ENCODE measurements at regions not wholly inside any gene's neighbourhood (a gene's known extent, or its start where the extent isn't known, plus 50 kb on each side); places are given as distances from the start of the nearest gene placed in this dataset.
A peak's percentile ranks its signal among the peaks of the same experiment; 100 is the strongest.

GRCh38 chrX:35006361-35006760, 63.8 kb downstream of the FAM47B start (continued):
- no peak for TF ChIP-seq AHDC1 (CRISPR knock-in tag; IDR thresholded peaks at IDR 0.05; ENCODE audit: borderline replicate concordance)
- no peak for TF ChIP-seq ZNF616 (CRISPR knock-in tag; IDR thresholded peaks at IDR 0.05; ENCODE audit: low read depth)
- no peak for TF ChIP-seq ZFP1 (CRISPR knock-in tag; IDR thresholded peaks at IDR 0.05)

- no peak for TF ChIP-seq HDAC1 (CRISPR knock-in tag; IDR thresholded peaks at IDR 0.05)
- TF ChIP-seq MAFK (conservative IDR thresholded peaks at IDR 0.05 in 1 of 2, IDR thresholded peaks at IDR 0.05 in 1 of 2; ENCODE audit: low read length in 2 of 2), result peak; percentile 38 to 84; a peak in 3 of 4 replicates
- TF ChIP-seq HBP1 (CRISPR knock-in tag; IDR thresholded peaks at IDR 0.05; ENCODE audit: low read depth), result no peak
- no peak for TF ChIP-seq MED1 (CRISPR knock-in tag; IDR thresholded peaks at IDR 0.05)
- no peak for TF ChIP-seq ZNF619 (CRISPR knock-in tag; IDR thresholded peaks at IDR 0.05)
- no peak for TF ChIP-seq SALL2 (CRISPR knock-in tag; IDR thresholded peaks at IDR 0.05)
- TF ChIP-seq NFYB (CRISPR knock-in tag; IDR thresholded peaks at IDR 0.05), result no peak
- TF ChIP-seq TBX2 (CRISPR knock-in tag; IDR thresholded peaks at IDR 0.05; ENCODE audit: borderline replicate concordance), result no peak
- TF ChIP-seq CEBPB (IDR thresholded peaks at IDR 0.05; ENCODE audit: borderline replicate concordance, low read depth, low read length), result no peak
- no peak for TF ChIP-seq ZNF780A (CRISPR knock-in tag; IDR thresholded peaks at IDR 0.05)
- peak; percentile 76 for TF ChIP-seq MAFF (IDR thresholded peaks at IDR 0.05; ENCODE audit: low read depth, low read length)
- no peak for TF ChIP-seq ZNF430 (CRISPR knock-in tag; IDR thresholded peaks at IDR 0.05)
- ChIA-PET CTCF (ENCODE audit: low intra/inter-chr PET ratio, low total read pairs) (no interaction called here), POLR2A (no interaction called here)
- DNase-seq (ENCODE audit: low spot score), result no peak
- no peak for FAIRE-seq
- Histone ChIP-seq H3K4me1 (ENCODE audit: insufficient read depth, low read length) (no peaks in the 10 kb centered on the region), H4K20me1 (ENCODE audit: insufficient read depth, low read length) (no peaks in the 10 kb centered on the region), H3K27me3 (ENCODE audit: control insufficient read depth in 1 of 2, insufficient read depth in 2 of 2, low read length in 2 of 2) (no peaks in the 10 kb centered on the region), H3K4me3 (replicated peaks in 1 of 3; ENCODE audit: insufficient read depth in 1 of 3, low read depth in 2 of 3, low read length in 3 of 3) (no peak overlapping the region), H3K27ac (ENCODE audit: extremely low read length, insufficient read depth, low read length) (no peak overlapping the region), H3K36me3 (replicated peaks in 1 of 2; ENCODE audit: control insufficient read depth in 1 of 2, insufficient read depth in 2 of 2, low read length in 2 of 2) (no peaks in the 10 kb centered on the region), H2AFZ (ENCODE audit: low read length) (no peak overlapping the region), H3K9me3 (ENCODE audit: low read length) (no peaks in the 10 kb centered on the region; the same call in 1 of the 2 replicates), H3K9ac (ENCODE audit: insufficient read depth, low read depth, low read length) (no peak overlapping the region), H3K79me2 (ENCODE audit: insufficient read depth, low read length) (no peaks in the 10 kb centered on the region), H3K4me2 (ENCODE audit: low read depth, low read length) (no peak overlapping the region)
- no peak for ATAC-seq
- BruUV-seq (replicated peaks), result no TSS peak
- in situ Hi-C loops (cut with HindIII; ENCODE audit: extremely low pct_ligation_motif_present, low pct_unique_long_range_greater_than_20kb) (no loop called here), intact Hi-C loops (cut with micrococcal nuclease; ENCODE audit: unreplicated experiment) (no loop called here)
- 0% methylated on average over 1 of the region's 1 CpG for WGBS (ENCODE audit: low lambda C conversion rate)
These were observed 73.0 kb downstream of the FAM47B start for GRCh38 chrX:35015621-35016020.

Measured in HepG2 (cell line).